Nucleus accumbens (tissue), 56 donors: ENCODE measurements at regions not wholly inside any gene's neighbourhood (a gene's known extent, or its start where the extent isn't known, plus 50 kb on each side); places are given as distances from the start of the nearest gene placed in this dataset.
"Not testable (repeated sequence)": the region's sequence is repeated elsewhere in the genome, so short reads cannot be mapped to it uniquely, and the experiment has no call there.

ENCODE experiments used
- DNase-seq, 56 donors: peaks; one replicate each; lab custom pipeline; 2025; lab: John Stamatoyannopoulos, UW

GRCh38 chr13:68706044-68706443, 1401.6 kb upstream of the ATXN8OS start:
- DNase-seq = not testable (repeated sequence)

- no peak for DNase-seq
Observed at GRCh38 chr13:68697551-68697950, 1410.1 kb upstream of the ATXN8OS start.

GRCh38 chr13:68696907-68697306, 1410.7 kb upstream of the ATXN8OS start:
- no peak for DNase-seq

- no peak for DNase-seq
Observed at GRCh38 chr13:68692049-68692448, 1415.6 kb upstream of the ATXN8OS start.

- DNase-seq = no peak
Observed at GRCh38 chr13:68690567-68690966, 1417.1 kb upstream of the ATXN8OS start.

GRCh38 chr13:68676513-68677115, 1431.0 kb upstream of the ATXN8OS start:
- DNase-seq = no peak

GRCh38 chr13:68675209-68675608, 1432.4 kb upstream of the ATXN8OS start:
- DNase-seq = no peak

- no peak for DNase-seq
Observed at GRCh38 chr13:68667863-68668262, 1437.7 kb upstream of the PCDH9 start.

GRCh38 chr13:68666774-68667397, 1436.8 kb upstream of the PCDH9 start:
- no peak for DNase-seq

GRCh38 chr13:68645814-68646213, 1415.7 kb upstream of the PCDH9 start:
- DNase-seq = no peak

- no peak for DNase-seq
Observed at GRCh38 chr13:68644611-68645010, 1414.5 kb upstream of the PCDH9 start.

- no peak for DNase-seq
Observed at GRCh38 chr13:68636784-68637183, 1406.6 kb upstream of the PCDH9 start.

GRCh38 chr13:68628994-68629393, 1398.9 kb upstream of the PCDH9 start:
- DNase-seq = no peak

GRCh38 chr13:68627379-68627778, 1397.2 kb upstream of the PCDH9 start:
- no peak for DNase-seq

- DNase-seq = no peak
Observed at GRCh38 chr13:68616600-68617222, 1386.6 kb upstream of the PCDH9 start.

- DNase-seq = no peak
Observed at GRCh38 chr13:68609661-68610060, 1379.5 kb upstream of the PCDH9 start.

GRCh38 chr13:68608147-68608546, 1378.0 kb upstream of the PCDH9 start:
- no peak for DNase-seq

GRCh38 chr13:68597641-68598040, 1367.5 kb upstream of the PCDH9 start:
- no peak for DNase-seq

GRCh38 chr13:68588623-68589022, 1358.5 kb upstream of the PCDH9 start:
- no peak for DNase-seq

- DNase-seq = no peak
Observed at GRCh38 chr13:68584776-68585175, 1354.6 kb upstream of the PCDH9 start.

GRCh38 chr13:68574053-68574452, 1343.9 kb upstream of the PCDH9 start:
- no peak for DNase-seq
